Breast epithelium (tissue), 3 donors: ENCODE measurements at regions not wholly inside any gene's neighbourhood (a gene's known extent, or its start where the extent isn't known, plus 50 kb on each side); places are given as distances from the start of the nearest gene placed in this dataset.

Experiments used
- POLR2A ChIP-seq: fragments of 450-650 bp; IDR thresholded peaks from one replicate; pipeline ENCODE4 v1.6.1; 2016; ENCODE audit warnings: antibody characterized with exemption, mild to moderate bottlenecking, moderate library complexity
- POLR2AphosphoS5 ChIP-seq, 3 donors: sonication (generic); formaldehyde crosslinking; IDR thresholded peaks; one replicate each; pipeline ENCODE4 v1.6.1; 2017; ENCODE audit warnings: antibody characterized with exemption in 3 of 3
- TF ChIP-seq, protein P1 (sequence below), 3 donors: fragments of 450-650 bp; IDR thresholded peaks; one replicate each; pipeline ENCODE4 v1.5.1; 2016 to 2017; ENCODE audit warnings: antibody characterized with exemption in 3 of 3, mild to moderate bottlenecking in 3 of 3, moderate library complexity in 3 of 3

GRCh38 chr3:118559286-118559685 lies 475.4 kb downstream of the IGSF11 start:
- TF ChIP-seq, protein P1, sequence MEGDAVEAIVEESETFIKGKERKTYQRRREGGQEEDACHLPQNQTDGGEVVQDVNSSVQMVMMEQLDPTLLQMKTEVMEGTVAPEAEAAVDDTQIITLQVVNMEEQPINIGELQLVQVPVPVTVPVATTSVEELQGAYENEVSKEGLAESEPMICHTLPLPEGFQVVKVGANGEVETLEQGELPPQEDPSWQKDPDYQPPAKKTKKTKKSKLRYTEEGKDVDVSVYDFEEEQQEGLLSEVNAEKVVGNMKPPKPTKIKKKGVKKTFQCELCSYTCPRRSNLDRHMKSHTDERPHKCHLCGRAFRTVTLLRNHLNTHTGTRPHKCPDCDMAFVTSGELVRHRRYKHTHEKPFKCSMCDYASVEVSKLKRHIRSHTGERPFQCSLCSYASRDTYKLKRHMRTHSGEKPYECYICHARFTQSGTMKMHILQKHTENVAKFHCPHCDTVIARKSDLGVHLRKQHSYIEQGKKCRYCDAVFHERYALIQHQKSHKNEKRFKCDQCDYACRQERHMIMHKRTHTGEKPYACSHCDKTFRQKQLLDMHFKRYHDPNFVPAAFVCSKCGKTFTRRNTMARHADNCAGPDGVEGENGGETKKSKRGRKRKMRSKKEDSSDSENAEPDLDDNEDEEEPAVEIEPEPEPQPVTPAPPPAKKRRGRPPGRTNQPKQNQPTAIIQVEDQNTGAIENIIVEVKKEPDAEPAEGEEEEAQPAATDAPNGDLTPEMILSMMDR (IDR thresholded peaks at IDR 0.05) = no peak
- no peak for TF ChIP-seq POLR2AphosphoS5 (IDR thresholded peaks at IDR 0.05)
- no peak for TF ChIP-seq POLR2A
